ENCODE measurements at regions not wholly inside any gene's neighbourhood (a gene's known extent, or its start where the extent isn't known, plus 50 kb on each side); places are given as distances from the start of the nearest gene placed in this dataset.

DNA sequence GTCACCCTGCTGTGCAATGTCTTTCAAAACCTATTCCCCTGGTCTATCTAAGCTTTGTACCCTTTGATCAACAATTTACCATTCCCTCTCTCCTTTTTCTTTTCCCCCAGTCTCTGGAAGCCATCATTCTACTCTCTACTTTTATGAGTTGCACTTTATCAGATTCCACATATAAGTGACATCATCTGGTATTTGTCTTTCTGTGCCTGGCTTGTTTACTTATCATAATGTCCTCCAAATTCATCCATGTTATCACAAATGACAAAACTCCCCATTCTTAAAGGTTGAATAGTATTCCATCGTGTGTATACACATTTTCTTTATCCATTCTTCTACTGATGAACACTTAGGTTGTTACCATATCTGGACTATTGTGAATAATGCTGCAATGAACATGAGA is 344.2 kb upstream of the CCNH start:
- TF ChIP-seq, protein P1, sequence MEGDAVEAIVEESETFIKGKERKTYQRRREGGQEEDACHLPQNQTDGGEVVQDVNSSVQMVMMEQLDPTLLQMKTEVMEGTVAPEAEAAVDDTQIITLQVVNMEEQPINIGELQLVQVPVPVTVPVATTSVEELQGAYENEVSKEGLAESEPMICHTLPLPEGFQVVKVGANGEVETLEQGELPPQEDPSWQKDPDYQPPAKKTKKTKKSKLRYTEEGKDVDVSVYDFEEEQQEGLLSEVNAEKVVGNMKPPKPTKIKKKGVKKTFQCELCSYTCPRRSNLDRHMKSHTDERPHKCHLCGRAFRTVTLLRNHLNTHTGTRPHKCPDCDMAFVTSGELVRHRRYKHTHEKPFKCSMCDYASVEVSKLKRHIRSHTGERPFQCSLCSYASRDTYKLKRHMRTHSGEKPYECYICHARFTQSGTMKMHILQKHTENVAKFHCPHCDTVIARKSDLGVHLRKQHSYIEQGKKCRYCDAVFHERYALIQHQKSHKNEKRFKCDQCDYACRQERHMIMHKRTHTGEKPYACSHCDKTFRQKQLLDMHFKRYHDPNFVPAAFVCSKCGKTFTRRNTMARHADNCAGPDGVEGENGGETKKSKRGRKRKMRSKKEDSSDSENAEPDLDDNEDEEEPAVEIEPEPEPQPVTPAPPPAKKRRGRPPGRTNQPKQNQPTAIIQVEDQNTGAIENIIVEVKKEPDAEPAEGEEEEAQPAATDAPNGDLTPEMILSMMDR (conservative IDR thresholded peaks at IDR 0.05 in 1 of 2, IDR thresholded peaks at IDR 0.05 in 1 of 2; ENCODE audit: low read depth in 1 of 2, low read length in 2 of 2): no peak
- TF ChIP-seq EZH2 (IDR thresholded peaks at IDR 0.05; ENCODE audit: low read length, missing control alignments): no peak
